NCI-H82 treated with DMSO at 0.1 percent for 48 hours (cell line): ENCODE measurements at regions not wholly inside any gene's neighbourhood (a gene's known extent, or its start where the extent isn't known, plus 50 kb on each side); places are given as distances from the start of the nearest gene placed in this dataset.

ENCODE experiments used
- DNase-seq: peaks from one replicate; lab custom pipeline; 2025; ENCODE audit not compliant: unreplicated experiment; lab: John Stamatoyannopoulos, UW

- DNase-seq, result no peak
Observed at GRCh38 chr5:164332349-164333196, 827.2 kb downstream of the MAT2B start.

GRCh38 chr5:164335837-164336236, 830.4 kb downstream of the MAT2B start:
- no peak for DNase-seq

GRCh38 chr5:164336276-164336675, 830.9 kb downstream of the MAT2B start:
- no peak for DNase-seq

- DNase-seq, result no peak
Observed at GRCh38 chr5:164336906-164337305, 831.5 kb downstream of the MAT2B start.

GRCh38 chr5:164341056-164341619, 835.7 kb downstream of the MAT2B start:
- no peak for DNase-seq

GRCh38 chr5:164345173-164345849, 839.9 kb downstream of the MAT2B start:
- no peak for DNase-seq

GRCh38 chr5:164345853-164346252, 840.4 kb downstream of the MAT2B start:
- no peak for DNase-seq

GRCh38 chr5:164346785-164347630, 841.6 kb downstream of the MAT2B start:
- DNase-seq, result no peak

- no peak for DNase-seq
Observed at GRCh38 chr5:164350236-164350635, 844.8 kb downstream of the MAT2B start.

- DNase-seq, result peak; percentile 69
Observed at GRCh38 chr5:164351245-164351834, 845.9 kb downstream of the MAT2B start.

GRCh38 chr5:164352695-164353094, 847.3 kb downstream of the MAT2B start:
- no peak for DNase-seq

GRCh38 chr5:164353155-164353554, 847.7 kb downstream of the MAT2B start:
- peak; percentile 70 for DNase-seq

- DNase-seq, result no peak
Observed at GRCh38 chr5:164354139-164354751, 848.8 kb downstream of the MAT2B start.

GRCh38 chr5:164355267-164355830, 849.9 kb downstream of the MAT2B start:
- no peak for DNase-seq

- DNase-seq, result no peak
Observed at GRCh38 chr5:164356790-164357189, 851.4 kb downstream of the MAT2B start.

- no peak for DNase-seq
Observed at GRCh38 chr5:164357395-164358033, 852.1 kb downstream of the MAT2B start.

- no peak for DNase-seq
Observed at GRCh38 chr5:164358531-164359259, 853.3 kb downstream of the MAT2B start.

GRCh38 chr5:164359260-164360255, 854.1 kb downstream of the MAT2B start:
- DNase-seq, result no peak
